Nephron (organoid): ENCODE measurements at regions not wholly inside any gene's neighbourhood (a gene's known extent, or its start where the extent isn't known, plus 50 kb on each side); places are given as distances from the start of the nearest gene placed in this dataset.
"Not testable (repeated sequence)": the region's sequence is repeated elsewhere in the genome, so short reads cannot be mapped to it uniquely, and the experiment has no call there.

ENCODE experiments used
- H3K27ac Mint-ChIP-seq, 3 experiments: 2 replicates each; pipeline ENCODE4 v1.8.0; 2020; ENCODE audit warnings: mixed read lengths in 3 of 3, mild to moderate bottlenecking in 2 of 3, moderate library complexity in 1 of 3
- H3K27me3 Mint-ChIP-seq: 2 replicates; pipeline ENCODE4 v1.8.0; 2021; ENCODE audit warnings: low read depth, mild to moderate bottlenecking, moderate library complexity, mixed read lengths
- H3K36me3 Mint-ChIP-seq: 2 replicates; pipeline ENCODE4 v1.8.0; 2020; ENCODE audit warnings: low read depth, mixed read lengths
- H3K4me1 Mint-ChIP-seq: 2 replicates; pipeline ENCODE4 v1.8.0; 2020; ENCODE audit warnings: mixed read lengths
- H3K4me3 Mint-ChIP-seq, 3 experiments: 2 replicates each; pipeline ENCODE4 v1.8.0; 2020; ENCODE audit warnings: mild to moderate bottlenecking in 3 of 3, mixed read lengths in 3 of 3, moderate library complexity in 2 of 3
- H3K9me3 Mint-ChIP-seq: 2 replicates; pipeline ENCODE4 v1.8.0; 2020; ENCODE audit warnings: mixed read lengths
- CTCF ChIP-seq, 3 experiments: fragments of 200-600 bp; sonication (generic); IDR thresholded peaks; one replicate each; pipeline ENCODE4 v1.5.0; 2021; ENCODE audit warnings: antibody characterized with exemption in 3 of 3; ENCODE audit not compliant: unreplicated experiment in 3 of 3

GRCh38 chr14:105921781-105922180 is 395.4 kb downstream of the TMEM121 start:
- H3K4me1 Mint-ChIP-seq, H3K27me3 Mint-ChIP-seq, H3K36me3 Mint-ChIP-seq, H3K27ac Mint-ChIP-seq, H3K4me3 Mint-ChIP-seq: not testable (repeated sequence)
- H3K9me3 Mint-ChIP-seq = peaks cover 41% of the 10 kb centered on the region

- not testable (repeated sequence) for H3K4me1 Mint-ChIP-seq, H3K36me3 Mint-ChIP-seq, H3K27ac Mint-ChIP-seq, H3K4me3 Mint-ChIP-seq, H3K27me3 Mint-ChIP-seq
- H3K9me3 Mint-ChIP-seq = peaks cover 40% of the 10 kb centered on the region
These were observed 397.3 kb downstream of the TMEM121 start for GRCh38 chr14:105923520-105924191.

- TF ChIP-seq CTCF (IDR thresholded peaks at IDR 0.05; ENCODE audit: unreplicated experiment in 3 of 3) = no peak
- H3K4me3 Mint-ChIP-seq = no peak overlapping the region
- peaks cover 4% of the 10 kb centered on the region for H3K27me3 Mint-ChIP-seq
- no peak overlapping the region for H3K27ac Mint-ChIP-seq
- peaks cover 37% of the 10 kb centered on the region for H3K9me3 Mint-ChIP-seq
- peaks cover 4% of the 10 kb centered on the region for H3K36me3 Mint-ChIP-seq
- H3K4me1 Mint-ChIP-seq = no peaks in the 10 kb centered on the region
These were observed 398.7 kb downstream of the TMEM121 start for GRCh38 chr14:105924951-105925591.

- peaks cover 4% of the 10 kb centered on the region for H3K36me3 Mint-ChIP-seq
- no peaks in the 10 kb centered on the region for H3K4me1 Mint-ChIP-seq
- no peak overlapping the region for H3K27ac Mint-ChIP-seq
- TF ChIP-seq CTCF (IDR thresholded peaks at IDR 0.05; ENCODE audit: unreplicated experiment in 3 of 3) = no peak
- H3K4me3 Mint-ChIP-seq = no peak overlapping the region
- H3K9me3 Mint-ChIP-seq = peaks cover 38% of the 10 kb centered on the region
- peaks cover 4% of the 10 kb centered on the region for H3K27me3 Mint-ChIP-seq
These were observed 399.4 kb downstream of the TMEM121 start for GRCh38 chr14:105925615-105926372.

- Mint-ChIP-seq H3K9me3 (peaks cover 40% of the 10 kb centered on the region), H3K4me1 (no peaks in the 10 kb centered on the region), H3K27me3 (peaks cover 4% of the 10 kb centered on the region), H3K36me3 (peaks cover 4% of the 10 kb centered on the region), H3K4me3 (no peak overlapping the region), H3K27ac (no peak overlapping the region)
- TF ChIP-seq CTCF (IDR thresholded peaks at IDR 0.05; ENCODE audit: unreplicated experiment in 3 of 3) = no peak
These were observed 400.2 kb downstream of the TMEM121 start for GRCh38 chr14:105926373-105927095.

GRCh38 chr14:105927096-105928060 is 401.0 kb downstream of the TMEM121 start:
- H3K4me3 Mint-ChIP-seq = no peak overlapping the region
- no peaks in the 10 kb centered on the region for H3K4me1 Mint-ChIP-seq
- no peak for TF ChIP-seq CTCF (IDR thresholded peaks at IDR 0.05; ENCODE audit: unreplicated experiment in 3 of 3)
- peaks cover 4% of the 10 kb centered on the region for H3K27me3 Mint-ChIP-seq
- H3K9me3 Mint-ChIP-seq = peaks cover 39% of the 10 kb centered on the region
- H3K36me3 Mint-ChIP-seq = peaks cover 4% of the 10 kb centered on the region
- H3K27ac Mint-ChIP-seq = no peak overlapping the region

GRCh38 chr14:105928171-105929111 is 402.1 kb downstream of the TMEM121 start:
- not testable (repeated sequence) for H3K27me3 Mint-ChIP-seq, H3K27ac Mint-ChIP-seq, H3K4me1 Mint-ChIP-seq, H3K36me3 Mint-ChIP-seq, H3K4me3 Mint-ChIP-seq
- H3K9me3 Mint-ChIP-seq = peaks cover 38% of the 10 kb centered on the region
